Ovary (tissue), 7 donors: ENCODE measurements at regions not wholly inside any gene's neighbourhood (a gene's known extent, or its start where the extent isn't known, plus 50 kb on each side); places are given as distances from the start of the nearest gene placed in this dataset.

Source experiments
- DNase-seq, 5 donors: peaks; one replicate each; pipeline ENCODE4 v3.0.0-alpha.2; 2019 to 2020
- H3K27ac ChIP-seq, 2 donors: fragments of 200-600 bp; one replicate each; pipeline versions ENCODE4 v1.5.1 to v1.8.0; 2019 to 2022
- H3K27me3 ChIP-seq: fragments of 200-600 bp; one replicate; pipeline ENCODE4 v1.8.0; 2022
- H3K36me3 ChIP-seq: fragments of 200-600 bp; sonication (generic); one replicate; pipeline ENCODE4 v1.5.1; 2019
- H3K4me1 ChIP-seq: one replicate; pipeline ENCODE4 v1.8.1; 2013; ENCODE audit warnings: mild to moderate bottlenecking, moderate library complexity; ENCODE audit not compliant: insufficient read depth
- H3K4me3 ChIP-seq: fragments of 200-600 bp; sonication (generic); one replicate; pipeline ENCODE4 v1.5.1; 2017
- H3K9me3 ChIP-seq, 2 donors: fragments of 200-600 bp in 1 of 2; sonication (generic) in 1 of 2; one replicate each; pipeline versions ENCODE4 v1.5.1 to v1.8.1; 2013 to 2019; ENCODE audit warnings: mild to moderate bottlenecking in 1 of 2, moderate library complexity in 1 of 2
- CTCF ChIP-seq, 3 donors: fragments of 450-650 bp in 2 of 3; fragments of 200-600 bp in 1 of 3; IDR thresholded peaks; one replicate each; pipeline versions ENCODE4 v1.5.1 to v1.8.0; 2016 to 2022; ENCODE audit warnings: antibody characterized with exemption in 3 of 3, mild to moderate bottlenecking in 1 of 3
- EP300 ChIP-seq: sonication (generic); formaldehyde crosslinking; IDR thresholded peaks from one replicate; pipeline ENCODE4 v1.6.1; 2017; ENCODE audit warnings: antibody characterized with exemption
- POLR2A ChIP-seq: fragments of 450-650 bp; IDR thresholded peaks from one replicate; pipeline ENCODE4 v1.6.1; 2017; ENCODE audit warnings: antibody characterized with exemption, mild to moderate bottlenecking, moderate library complexity
- WGBS, 3 donors: extraction: QIAGEN DNeasy Blood & Tissue Kit in 1 of 3; methylation state at CpG; one replicate each; pipeline versions ENCODE4 v1.1.5 to v1.1.7; 2013 to 2017; 5-methylcytosine and 5-hydroxymethylcytosine counted together
- intact Hi-C, 4 donors: fragments of 100-400 bp; cut with DNase I; formaldehyde crosslinking; loops; one replicate each; pipeline versions ENCODE4 v1.11.0 to v1.15.1; 2022 to 2023
- donor health status: DM: no; HTN: no; CAD: no; lungs with moderate emphysema.
- donor health status: DM: no; HTN: no; CAD: no.
- donor health status: Bipolar disorder and iron deficiency.
- donor health status: DM: no; HTN: no; CAD: no.
- donor health status: DM: yes; HTN: yes; CAD: no.

GRCh38 chr1:22239378-22239777 is 96.5 kb upstream of the WNT4 start:
- no peak overlapping the region for H3K4me3 ChIP-seq
- H3K4me1 ChIP-seq: no peaks in the 10 kb centered on the region
- H3K36me3 ChIP-seq: no peaks in the 10 kb centered on the region
- WGBS, 3 donors: 87 to 91% (median 90%) methylated on average over 11 of the region's 11 CpGs
- no peaks in the 10 kb centered on the region for H3K9me3 ChIP-seq
- no peaks in the 10 kb centered on the region for H3K27me3 ChIP-seq
- DNase-seq: no peak
- intact Hi-C loops: no loop called here
- TF ChIP-seq CTCF (IDR thresholded peaks at IDR 0.05): no peak
- no peak overlapping the region for H3K27ac ChIP-seq

GRCh38 chr1:22241250-22241649 is 98.4 kb upstream of the WNT4 start:
- Histone ChIP-seq H3K9me3 (no peaks in the 10 kb centered on the region), H3K27ac (no peak overlapping the region), H3K4me3 (no peak overlapping the region), H3K4me1 (no peaks in the 10 kb centered on the region), H3K27me3 (no peaks in the 10 kb centered on the region), H3K36me3 (no peaks in the 10 kb centered on the region)
- no peak for TF ChIP-seq CTCF (IDR thresholded peaks at IDR 0.05)
- TF ChIP-seq POLR2A: no peak
- intact Hi-C loops: no loop called here
- no peak for DNase-seq
- 39 to 60% (median 42%) methylated on average over 3 of the region's 3 CpGs for WGBS, 3 donors

GRCh38 chr1:22241811-22242210 is 98.9 kb upstream of the WNT4 start:
- H3K4me1 ChIP-seq: no peaks in the 10 kb centered on the region
- H3K4me3 ChIP-seq: no peak overlapping the region
- no peak overlapping the region for H3K27ac ChIP-seq
- no peaks in the 10 kb centered on the region for H3K9me3 ChIP-seq
- no peak for DNase-seq
- H3K27me3 ChIP-seq: no peaks in the 10 kb centered on the region
- no peaks in the 10 kb centered on the region for H3K36me3 ChIP-seq
- TF ChIP-seq POLR2A: no peak
- TF ChIP-seq CTCF (IDR thresholded peaks at IDR 0.05): no peak
- TF ChIP-seq EP300: no peak
- intact Hi-C loops: no loop called here
- 82 to 88% (median 82%) methylated on average over 9 of the region's 9 CpGs for WGBS, 3 donors

- H3K36me3 ChIP-seq: no peaks in the 10 kb centered on the region
- 91 to 93% (median 91%) methylated on average over 9 of the region's 9 CpGs for WGBS, 3 donors
- intact Hi-C loops: no loop called here
- TF ChIP-seq CTCF (IDR thresholded peaks at IDR 0.05): no peak
- no peak for TF ChIP-seq POLR2A
- no peak for TF ChIP-seq EP300
- H3K9me3 ChIP-seq: no peaks in the 10 kb centered on the region
- peak overlapping the region in 1 of 2 donors; percentile 46 for H3K27ac ChIP-seq
- no peak overlapping the region for H3K4me3 ChIP-seq
- DNase-seq: no peak
- H3K27me3 ChIP-seq: no peaks in the 10 kb centered on the region
- H3K4me1 ChIP-seq: no peaks in the 10 kb centered on the region
Measured at GRCh38 chr1:22245100-22245650, 102.3 kb upstream of the WNT4 start.
